Endometrium (tissue), 2 donors: ENCODE measurements at regions not wholly inside any gene's neighbourhood (a gene's known extent, or its start where the extent isn't known, plus 50 kb on each side); places are given as distances from the start of the nearest gene placed in this dataset.
"Not testable (repeated sequence)": the region's sequence is repeated elsewhere in the genome, so short reads cannot be mapped to it uniquely, and the experiment has no call there.

Source experiments
- FAIRE-seq: peaks from 2 replicates; lab custom pipeline; 2012; peaks lifted over from hg19 to GRCh38; lab: Jason Lieb, UNC
- donor health status: control.
- donor health status: control.

DNA sequence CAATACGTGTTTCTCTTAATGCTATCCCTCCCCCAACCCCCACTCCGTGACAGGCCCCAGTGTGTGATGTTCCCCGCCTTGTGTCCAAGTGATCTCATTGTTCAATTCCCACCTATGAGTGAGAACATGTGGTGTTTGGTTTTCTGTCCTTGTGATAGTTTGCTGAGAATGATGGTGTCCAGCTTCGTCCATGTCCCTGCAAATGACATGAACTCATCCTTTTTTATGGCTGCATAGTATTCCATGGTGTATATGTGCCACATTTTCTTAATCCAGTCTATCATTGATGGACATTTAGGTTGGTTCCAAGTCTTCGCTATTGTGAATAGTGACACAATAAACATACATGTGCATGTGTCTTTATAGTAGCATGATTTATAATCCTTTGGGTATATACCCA lies 52.5 kb downstream of the KIAA0408 start:
- not testable (repeated sequence) for FAIRE-seq

DNA sequence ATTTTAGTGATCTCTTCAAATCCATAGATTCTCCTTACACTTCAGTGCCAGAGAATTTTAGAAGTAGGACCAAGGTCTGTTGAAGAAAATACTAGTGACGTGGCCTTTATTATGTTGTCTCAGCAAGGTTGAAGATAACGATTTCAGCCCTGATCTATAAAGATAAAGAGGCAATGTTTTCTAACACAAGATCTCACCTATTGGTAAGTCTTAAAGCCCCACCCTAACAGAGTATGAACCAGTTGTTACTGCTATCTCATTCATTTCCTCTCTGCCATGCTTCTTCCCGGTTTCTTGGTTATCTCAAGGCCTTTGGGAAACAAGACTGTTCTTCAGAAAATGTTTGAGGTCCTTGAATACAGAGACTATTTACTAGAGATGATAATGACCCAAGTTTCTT lies 53.1 kb downstream of the KIAA0408 start:
- FAIRE-seq = no peak

DNA sequence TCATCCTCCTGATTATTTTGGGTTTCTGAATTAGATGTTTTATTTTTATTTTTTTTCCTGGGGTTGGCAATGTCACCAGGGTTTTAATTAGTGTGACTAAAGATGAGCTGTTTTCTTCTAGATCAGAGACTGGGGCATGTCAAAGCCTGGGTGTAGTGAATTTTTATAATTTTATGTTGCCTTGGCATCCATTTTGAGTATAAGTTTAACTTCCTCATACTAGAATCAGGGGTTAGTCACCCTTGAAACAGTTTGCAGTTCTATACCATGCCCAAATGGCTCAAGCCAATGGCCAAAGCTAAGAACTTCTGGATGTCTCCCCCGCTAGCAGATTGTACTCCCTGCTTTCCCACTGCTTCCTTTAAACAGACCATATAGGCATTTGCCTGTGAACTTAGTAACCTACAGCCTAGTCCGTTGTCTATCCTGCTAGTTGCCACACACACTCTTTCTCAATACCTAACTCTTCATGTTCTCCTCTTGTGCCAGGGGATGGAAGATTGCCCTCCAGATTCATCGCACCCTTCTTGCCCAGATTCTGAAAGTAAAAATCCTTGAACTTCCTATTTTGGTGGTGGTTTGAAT lies 54.5 kb downstream of the KIAA0408 start:
- no peak for FAIRE-seq

DNA sequence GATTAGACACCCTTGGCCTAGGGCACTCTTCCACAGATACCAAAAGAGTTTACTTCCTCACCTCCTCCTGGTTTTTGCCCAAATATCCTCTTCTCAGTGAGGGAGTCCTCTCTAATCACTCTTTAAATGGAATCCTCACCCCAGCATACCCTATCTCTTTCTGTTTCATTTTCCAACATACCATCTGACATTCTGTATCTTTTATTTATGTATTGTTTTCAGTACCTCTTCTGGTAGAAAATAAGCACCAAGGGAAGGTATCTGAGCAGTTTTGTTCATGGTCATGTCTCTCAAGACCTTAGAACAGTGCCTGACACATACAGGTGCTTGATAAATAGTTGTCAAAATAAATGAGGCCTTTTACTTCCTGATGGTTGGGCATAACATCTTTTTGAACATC lies 55.1 kb downstream of the KIAA0408 start:
- FAIRE-seq = no peak

DNA sequence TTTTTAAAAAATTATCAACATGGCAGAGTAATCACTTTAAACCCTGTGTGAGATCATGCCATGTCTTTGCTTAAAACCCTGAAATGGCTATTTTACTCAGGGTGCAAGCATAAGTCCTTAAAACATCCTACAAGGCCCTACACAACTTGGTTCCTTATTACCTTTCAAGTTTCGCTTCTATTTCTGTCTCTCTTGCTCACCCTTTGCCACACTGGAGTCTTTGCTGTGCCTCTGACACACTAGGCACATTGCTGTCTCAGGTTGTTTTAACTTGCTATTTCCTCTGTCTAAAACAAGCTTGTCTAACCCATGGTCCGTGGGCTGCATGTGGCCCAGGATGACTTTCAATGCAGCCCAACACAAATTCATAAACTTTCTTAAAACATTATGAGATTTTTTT lies 55.6 kb downstream of the KIAA0408 start:
- no peak for FAIRE-seq

DNA sequence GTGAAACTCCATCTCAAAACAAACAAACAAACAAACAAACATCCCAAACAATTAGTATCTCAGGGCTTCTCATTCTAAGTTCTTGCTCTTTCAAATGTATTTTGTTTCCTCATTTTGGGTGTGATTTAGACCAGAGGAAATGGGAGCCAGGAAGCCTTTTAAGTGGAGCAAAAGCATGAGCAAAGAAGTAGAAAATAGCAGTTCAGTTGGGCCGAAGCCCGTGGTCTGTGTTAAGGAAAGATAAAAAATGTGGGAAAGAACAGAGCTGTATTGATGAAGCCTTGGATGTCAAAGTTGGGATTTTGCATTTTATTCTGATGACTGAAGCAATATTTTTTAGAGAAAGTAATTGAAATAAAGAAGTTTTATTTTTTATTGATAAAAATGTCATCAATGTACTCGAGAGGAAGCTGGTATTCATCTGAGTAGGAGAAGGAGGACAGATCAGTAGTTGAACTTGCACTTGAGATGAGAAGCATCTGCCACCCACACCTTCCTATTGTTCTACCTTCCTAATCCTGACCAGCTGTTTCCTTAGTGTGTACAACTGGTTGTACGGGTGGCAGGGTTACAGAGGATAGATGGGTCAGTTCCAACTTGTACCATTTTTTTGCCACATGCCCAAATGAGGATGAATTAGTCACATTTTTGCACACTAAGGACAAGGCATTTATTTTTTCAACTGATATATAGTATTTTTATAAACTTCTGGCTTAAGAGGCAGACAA lies 56.1 kb downstream of the KIAA0408 start:
- no peak for FAIRE-seq

DNA sequence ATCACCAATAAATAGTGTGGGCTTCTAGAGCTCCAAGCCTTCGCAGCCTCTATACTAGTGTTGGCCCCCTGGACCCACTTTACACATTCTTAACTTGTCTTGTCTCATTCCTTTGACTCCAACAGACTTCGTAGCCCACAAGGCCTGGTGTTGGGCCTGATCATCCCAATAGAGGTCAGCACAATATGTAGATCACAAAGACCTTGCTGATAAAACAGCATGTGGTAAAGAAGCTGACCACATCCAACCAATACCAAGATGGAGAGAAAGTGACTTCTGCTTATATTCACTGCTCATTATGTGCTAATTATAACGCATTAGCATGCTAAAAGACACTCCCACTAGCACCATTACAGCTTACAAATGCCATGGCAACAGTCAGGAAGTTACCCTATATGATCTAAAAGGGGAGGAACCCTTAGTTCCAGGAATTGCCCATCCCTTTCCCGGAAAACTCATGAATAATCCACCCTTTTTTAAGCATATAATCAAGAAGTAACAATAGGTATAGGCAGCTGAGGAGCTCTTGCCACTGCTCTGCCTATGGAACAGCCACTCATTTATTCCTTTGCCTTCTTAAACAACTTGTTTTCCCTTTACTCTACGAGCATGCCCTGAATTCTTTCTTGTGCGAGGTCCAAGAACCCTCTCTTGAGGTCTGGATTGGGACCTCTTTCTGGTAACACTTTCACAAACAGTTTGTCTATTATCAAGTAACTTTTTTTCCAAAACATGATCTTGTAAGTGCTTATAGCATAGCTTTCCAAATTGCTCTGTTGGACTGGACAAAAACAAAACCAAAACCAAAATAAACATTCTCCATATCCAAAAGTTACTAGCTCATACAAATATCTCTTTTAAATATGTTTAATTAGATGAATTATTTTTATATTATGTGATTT lies 54.6 kb upstream of the ECHDC1 start:
- peak; percentile 91 for FAIRE-seq

DNA sequence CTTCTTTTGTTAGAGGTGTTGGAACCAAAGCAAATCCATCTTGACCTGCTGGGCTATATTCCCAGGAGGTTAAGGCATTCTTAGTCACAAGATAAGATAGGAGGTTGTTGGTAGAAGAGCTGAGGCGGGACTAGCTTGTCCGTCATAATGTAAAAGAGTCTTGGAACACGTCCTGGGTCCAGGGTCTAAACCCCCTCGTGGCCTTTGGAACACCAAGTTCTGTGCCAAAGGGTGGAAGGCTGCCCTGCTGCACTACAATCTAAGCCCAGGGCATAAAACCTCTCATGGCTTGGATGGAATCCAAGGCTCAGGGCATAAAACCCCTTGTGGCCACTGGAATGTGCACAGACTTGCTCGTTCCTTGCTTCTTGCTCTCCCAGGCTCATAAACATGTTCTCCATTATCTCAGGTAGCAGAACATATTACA lies 53.8 kb upstream of the ECHDC1 start:
- FAIRE-seq = not testable (repeated sequence)
